H9 (cell line): ENCODE measurements at regions not wholly inside any gene's neighbourhood (a gene's known extent, or its start where the extent isn't known, plus 50 kb on each side); places are given as distances from the start of the nearest gene placed in this dataset.

Source experiments
- DNase-seq: peaks from one replicate; pipeline ENCODE4 v3.0.0-alpha.2; 2017
- H2AFZ ChIP-seq: one replicate; pipeline ENCODE4 v1.6.1; 2013; ENCODE audit warnings: mild to moderate bottlenecking, low read length, control low read depth, moderate library complexity
- H2AK5ac ChIP-seq: 2 replicates; pipeline ENCODE4 v1.6.1; 2013; ENCODE audit warnings: low read length, control low read depth, mixed read lengths; ENCODE audit not compliant: insufficient read length
- H2BK120ac ChIP-seq: one replicate; pipeline ENCODE4 v1.6.1; 2013; ENCODE audit warnings: low read depth, mild to moderate bottlenecking, low read length, control low read depth, inconsistent platforms; ENCODE audit not compliant: poor library complexity, severe bottlenecking
- H2BK12ac ChIP-seq: 2 replicates; pipeline ENCODE4 v1.6.1; 2013; ENCODE audit warnings: low read length, control low read depth, mixed read lengths, low read depth; ENCODE audit not compliant: insufficient read length
- H2BK15ac ChIP-seq: 2 replicates; pipeline ENCODE4 v1.6.1; 2013; ENCODE audit warnings: low read depth, low read length, control low read depth
- H2BK20ac ChIP-seq: one replicate; pipeline ENCODE4 v1.6.1; 2013; ENCODE audit warnings: low read depth, mild to moderate bottlenecking, low read length, control low read depth, inconsistent platforms; ENCODE audit not compliant: poor library complexity, severe bottlenecking
- H2BK5ac ChIP-seq: 2 replicates; pipeline ENCODE4 v1.6.1; 2013; ENCODE audit warnings: low read length, control low read depth, mixed read lengths; ENCODE audit not compliant: insufficient read length
- H3K14ac ChIP-seq: 2 replicates; pipeline ENCODE4 v1.6.1; 2013; ENCODE audit warnings: low read length, control low read depth; ENCODE audit not compliant: insufficient read depth
- H3K18ac ChIP-seq: 2 replicates; pipeline ENCODE4 v1.6.1; 2013; ENCODE audit warnings: low read depth, mild to moderate bottlenecking, mixed read lengths, low read length, control low read depth; ENCODE audit not compliant: insufficient read length
- H3K23ac ChIP-seq: 2 replicates; pipeline ENCODE4 v1.6.1; 2013; ENCODE audit warnings: low read length, control low read depth, mixed read lengths, low read depth; ENCODE audit not compliant: insufficient read length
- H3K23me2 ChIP-seq: 2 replicates; pipeline ENCODE4 v1.6.1; 2013; ENCODE audit warnings: low read depth, mild to moderate bottlenecking, mixed read lengths, low read length, control low read depth; ENCODE audit not compliant: insufficient read length, poor library complexity, severe bottlenecking
- H3K27ac ChIP-seq: 2 replicates; pipeline ENCODE4 v1.5.1; 2013; ENCODE audit warnings: low read length, control low read depth, mixed read lengths, low read depth; ENCODE audit not compliant: insufficient read length
- H3K27me3 ChIP-seq: 2 replicates; pipeline ENCODE4 v1.6.1; 2013; ENCODE audit warnings: low read length, control low read depth, inconsistent platforms; ENCODE audit not compliant: insufficient read depth
- H3K4ac ChIP-seq: 2 replicates; pipeline ENCODE4 v1.6.1; 2013; ENCODE audit warnings: low read depth, mild to moderate bottlenecking, control low read depth, inconsistent platforms, low read length, moderate library complexity
- H3K4me1 ChIP-seq: 2 replicates; pipeline ENCODE4 v1.6.1; 2013; ENCODE audit warnings: low read length, control low read depth, inconsistent platforms; ENCODE audit not compliant: insufficient read depth
- H3K4me2 ChIP-seq: 2 replicates; pipeline ENCODE4 v1.6.1; 2013; ENCODE audit warnings: low read length, control low read depth, mixed read lengths; ENCODE audit not compliant: insufficient read length, insufficient read depth
- H3K56ac ChIP-seq: 2 replicates; pipeline ENCODE4 v1.6.1; 2013; ENCODE audit warnings: low read depth, mild to moderate bottlenecking, mixed read lengths, low read length, control low read depth; ENCODE audit not compliant: insufficient read length
- H3K79me1 ChIP-seq: 2 replicates; pipeline ENCODE4 v1.6.1; 2013; ENCODE audit warnings: low read depth, mild to moderate bottlenecking, moderate library complexity, low read length, control low read depth, inconsistent platforms; ENCODE audit not compliant: insufficient read depth, poor library complexity, severe bottlenecking
- H3K79me2 ChIP-seq: 2 replicates; pipeline ENCODE4 v1.6.1; 2013; ENCODE audit warnings: low read length, control low read depth, inconsistent platforms; ENCODE audit not compliant: insufficient read depth
- H3K9ac ChIP-seq: 2 replicates; pipeline ENCODE4 v1.6.1; 2013; ENCODE audit warnings: low read length, control low read depth, mixed read lengths; ENCODE audit not compliant: insufficient read length; ENCODE audit errors: extremely low read depth
- H3K9me3 ChIP-seq: one replicate; pipeline ENCODE4 v1.6.1; 2013; ENCODE audit warnings: low read depth, low read length, inconsistent platforms; ENCODE audit not compliant: control insufficient read depth
- H3T11ph ChIP-seq: one replicate; pipeline ENCODE4 v1.6.1; 2013; ENCODE audit warnings: mild to moderate bottlenecking, low read length, control low read depth, inconsistent platforms
- H4K20me1 ChIP-seq: one replicate; pipeline ENCODE4 v1.6.1; 2013; ENCODE audit not compliant: control insufficient read depth, insufficient read length, insufficient read depth
- H4K5ac ChIP-seq: 2 replicates; pipeline ENCODE4 v1.6.1; 2013; ENCODE audit warnings: low read depth, mild to moderate bottlenecking, mixed read lengths, low read length, control low read depth; ENCODE audit not compliant: insufficient read length
- H4K8ac ChIP-seq: replicated peaks from 2 replicates; pipeline ENCODE4 v1.6.1; 2013; ENCODE audit warnings: low read length, control low read depth, mixed read lengths, low read depth; ENCODE audit not compliant: insufficient read length
- H4K91ac ChIP-seq: 2 replicates; pipeline ENCODE4 v1.6.1; 2013; ENCODE audit warnings: low read depth, mild to moderate bottlenecking, moderate library complexity, mixed read lengths, low read length, control low read depth; ENCODE audit not compliant: insufficient read length
- H3K27ac Mint-ChIP-seq, 3 experiments: 2 replicates in 2 of 3; 3 replicates in 1 of 3; pipeline ENCODE4 v1.8.0; 2020 to 2021; ENCODE audit warnings: mixed read lengths in 3 of 3, mild to moderate bottlenecking in 1 of 3, moderate library complexity in 1 of 3
- H3K27me3 Mint-ChIP-seq: 2 replicates; pipeline ENCODE4 v1.8.0; 2021; ENCODE audit warnings: low read depth, mild to moderate bottlenecking, moderate library complexity, mixed read lengths
- H3K36me3 Mint-ChIP-seq, 3 experiments: 2 replicates in 2 of 3; 3 replicates in 1 of 3; pipeline ENCODE4 v1.8.0; 2020 to 2021; ENCODE audit warnings: low read depth in 3 of 3, mixed read lengths in 3 of 3; ENCODE audit not compliant: insufficient read depth in 1 of 3
- H3K4me1 Mint-ChIP-seq, 2 experiments: 2 replicates each; pipeline ENCODE4 v1.8.0; 2020; ENCODE audit warnings: mixed read lengths in 2 of 2
- H3K4me3 Mint-ChIP-seq, 2 experiments: 2 replicates in 1 of 2; 3 replicates in 1 of 2; pipeline ENCODE4 v1.8.0; 2020 to 2021; ENCODE audit warnings: mild to moderate bottlenecking in 2 of 2, mixed read lengths in 2 of 2, moderate library complexity in 1 of 2
- H3K9me3 Mint-ChIP-seq, 2 experiments: 2 replicates in 1 of 2; 3 replicates in 1 of 2; pipeline ENCODE4 v1.8.0; 2020; ENCODE audit warnings: mild to moderate bottlenecking in 2 of 2, mixed read lengths in 2 of 2, moderate library complexity in 1 of 2
- WGBS: extraction: QIAGEN DNeasy Blood & Tissue Kit; methylation state at CpG from one replicate; pipeline ENCODE4 v1.1.7; 2013; ENCODE audit warnings: missing lambda C conversion rate, low lambda C conversion rate, mixed read lengths; ENCODE audit not compliant: insufficient read length; ENCODE audit errors: extremely low coverage; 5-methylcytosine and 5-hydroxymethylcytosine counted together
- TF ChIP-seq, protein P1 (sequence below): fragments of 200-600 bp; sonication (generic); conservative IDR thresholded peaks from 3 replicates; pipeline ENCODE4 v1.8.0; 2021; ENCODE audit warnings: antibody characterized with exemption, mild to moderate bottlenecking

GRCh38 chr12:58034311-58034710 lies 92.9 kb downstream of the ATP23 start:
- no peak overlapping the region for H2BK12ac ChIP-seq
- H3K36me3 Mint-ChIP-seq = peaks cover 17 to 53% (median 44%) of the 10 kb centered on the region in 3 experiments
- no peak overlapping the region for H3K18ac ChIP-seq
- no peaks in the 10 kb centered on the region for H3K79me1 ChIP-seq
- no peaks in the 10 kb centered on the region for H3K23me2 ChIP-seq
- no peak overlapping the region for H3K27ac ChIP-seq
- no peak overlapping the region for H2BK120ac ChIP-seq
- H3K79me2 ChIP-seq = no peaks in the 10 kb centered on the region
- H3K9me3 Mint-ChIP-seq = peaks cover 63 to 72% of the 10 kb centered on the region in 2 experiments
- no peaks in the 10 kb centered on the region for H3K4me1 Mint-ChIP-seq
- no peak overlapping the region for H4K5ac ChIP-seq
- H3K27ac Mint-ChIP-seq = no peak overlapping the region
- WGBS = no CpG with 5 or more reads among the region's 3 CpGs
- H3K4me3 Mint-ChIP-seq = no peak overlapping the region
- TF ChIP-seq, protein P1, sequence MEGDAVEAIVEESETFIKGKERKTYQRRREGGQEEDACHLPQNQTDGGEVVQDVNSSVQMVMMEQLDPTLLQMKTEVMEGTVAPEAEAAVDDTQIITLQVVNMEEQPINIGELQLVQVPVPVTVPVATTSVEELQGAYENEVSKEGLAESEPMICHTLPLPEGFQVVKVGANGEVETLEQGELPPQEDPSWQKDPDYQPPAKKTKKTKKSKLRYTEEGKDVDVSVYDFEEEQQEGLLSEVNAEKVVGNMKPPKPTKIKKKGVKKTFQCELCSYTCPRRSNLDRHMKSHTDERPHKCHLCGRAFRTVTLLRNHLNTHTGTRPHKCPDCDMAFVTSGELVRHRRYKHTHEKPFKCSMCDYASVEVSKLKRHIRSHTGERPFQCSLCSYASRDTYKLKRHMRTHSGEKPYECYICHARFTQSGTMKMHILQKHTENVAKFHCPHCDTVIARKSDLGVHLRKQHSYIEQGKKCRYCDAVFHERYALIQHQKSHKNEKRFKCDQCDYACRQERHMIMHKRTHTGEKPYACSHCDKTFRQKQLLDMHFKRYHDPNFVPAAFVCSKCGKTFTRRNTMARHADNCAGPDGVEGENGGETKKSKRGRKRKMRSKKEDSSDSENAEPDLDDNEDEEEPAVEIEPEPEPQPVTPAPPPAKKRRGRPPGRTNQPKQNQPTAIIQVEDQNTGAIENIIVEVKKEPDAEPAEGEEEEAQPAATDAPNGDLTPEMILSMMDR = no peak
- H2BK5ac ChIP-seq = no peak overlapping the region
- H2AFZ ChIP-seq = no peak overlapping the region
- no peak overlapping the region for H3T11ph ChIP-seq
- no peaks in the 10 kb centered on the region for H3K27me3 Mint-ChIP-seq
- H2BK20ac ChIP-seq = no peak overlapping the region
- H4K8ac ChIP-seq = no peak overlapping the region
- H3K4me1 ChIP-seq = no peaks in the 10 kb centered on the region
- H3K4ac ChIP-seq = no peak overlapping the region
- H3K9ac ChIP-seq = no peak overlapping the region
- H4K20me1 ChIP-seq = no peaks in the 10 kb centered on the region
- no peak for DNase-seq
- H3K14ac ChIP-seq = no peak overlapping the region
- H3K23ac ChIP-seq = no peak overlapping the region
- H2BK15ac ChIP-seq = no peak overlapping the region
- H3K56ac ChIP-seq = no peak overlapping the region
- no peak overlapping the region for H3K4me2 ChIP-seq
- no peak overlapping the region for H4K91ac ChIP-seq
- H3K9me3 ChIP-seq = no peaks in the 10 kb centered on the region
- H2AK5ac ChIP-seq = no peak overlapping the region
- no peaks in the 10 kb centered on the region for H3K27me3 ChIP-seq
